GM21367 (cell line): ENCODE measurements at regions not wholly inside any gene's neighbourhood (a gene's known extent, or its start where the extent isn't known, plus 50 kb on each side); places are given as distances from the start of the nearest gene placed in this dataset.

Experiments used
- ATAC-seq: cut with Tn5 transposase; IDR thresholded peaks from one replicate; pipeline ENCODE4 v1.9.1; 2021; ENCODE audit not compliant: unreplicated experiment

DNA sequence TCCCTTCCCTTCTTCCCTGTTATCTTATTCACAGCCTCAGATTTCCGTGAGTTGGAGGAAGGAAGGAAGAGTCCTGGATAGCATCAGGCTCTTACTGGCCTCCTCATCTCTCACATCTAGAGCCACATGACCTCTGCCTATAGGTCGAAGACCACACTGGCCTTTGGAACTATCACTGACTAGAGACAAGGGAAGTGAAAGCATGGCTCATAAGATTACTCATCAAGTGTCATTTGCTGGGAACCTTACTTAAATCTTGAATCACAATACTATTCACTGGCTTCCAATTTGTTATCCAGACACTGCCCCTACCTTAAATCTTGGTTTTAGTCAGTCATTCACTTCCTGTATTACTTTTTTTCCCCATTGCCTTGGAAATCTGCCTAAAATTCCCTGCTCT lies 61.6 kb upstream of the MTMR8 start:
- ATAC-seq, result peak; percentile 73

- ATAC-seq, result no peak
Measured at GRCh38 chrX:64447207-64447606, 52.0 kb upstream of the MTMR8 start.
